Activated T-helper 17 cell treated with anti-CD3 and anti-CD28 coated beads, Interleukin-2, amount 50 U/mL, for 72 hours (primary cell): ENCODE measurements at regions not wholly inside any gene's neighbourhood (a gene's known extent, or its start where the extent isn't known, plus 50 kb on each side); places are given as distances from the start of the nearest gene placed in this dataset.

Experiments
- ATAC-seq: fragments of 150-1000 bp; cut with Tn5 transposase; replicated peaks from 2 replicates; pipeline ENCODE4 v1.10.0; 2021; ENCODE audit warnings: mild to moderate bottlenecking, moderate library complexity
- H3K27ac Mint-ChIP-seq: one replicate; pipeline ENCODE4 v1.8.0; 2022; ENCODE audit warnings: mixed read lengths
- H3K27me3 Mint-ChIP-seq: one replicate; pipeline ENCODE4 v1.8.0; 2022; ENCODE audit warnings: mixed read lengths
- H3K36me3 Mint-ChIP-seq: one replicate; pipeline ENCODE4 v1.8.0; 2022; ENCODE audit warnings: low read depth, mild to moderate bottlenecking, mixed read lengths
- H3K4me1 Mint-ChIP-seq: one replicate; pipeline ENCODE4 v1.8.0; 2022; ENCODE audit warnings: mixed read lengths
- H3K4me3 Mint-ChIP-seq: one replicate; pipeline ENCODE4 v1.8.0; 2022; ENCODE audit warnings: mild to moderate bottlenecking, mixed read lengths
- H3K9me3 Mint-ChIP-seq: one replicate; pipeline ENCODE4 v1.8.0; 2022; ENCODE audit warnings: mixed read lengths

GRCh38 chr7:16203065-16203464 is 218.3 kb downstream of the CRPPA start:
- Mint-ChIP-seq H3K27me3 (no peaks in the 10 kb centered on the region), H3K27ac (no peak overlapping the region), H3K4me1 (no peaks in the 10 kb centered on the region), H3K4me3 (no peak overlapping the region), H3K36me3 (no peaks in the 10 kb centered on the region), H3K9me3 (peaks cover 4% of the 10 kb centered on the region)
- ATAC-seq, result no peak

GRCh38 chr7:16202303-16202702 is 219.0 kb downstream of the CRPPA start:
- Mint-ChIP-seq H3K4me1 (no peaks in the 10 kb centered on the region), H3K9me3 (peaks cover 4% of the 10 kb centered on the region), H3K36me3 (no peaks in the 10 kb centered on the region), H3K27ac (no peak overlapping the region), H3K4me3 (no peak overlapping the region), H3K27me3 (no peaks in the 10 kb centered on the region)
- ATAC-seq, result no peak

- H3K4me1 Mint-ChIP-seq, result no peaks in the 10 kb centered on the region
- H3K36me3 Mint-ChIP-seq, result no peaks in the 10 kb centered on the region
- no peak overlapping the region for H3K27ac Mint-ChIP-seq
- H3K27me3 Mint-ChIP-seq, result no peaks in the 10 kb centered on the region
- ATAC-seq, result no peak
- H3K9me3 Mint-ChIP-seq, result peaks cover 4% of the 10 kb centered on the region
- H3K4me3 Mint-ChIP-seq, result no peak overlapping the region
Measured at GRCh38 chr7:16200591-16200990, 220.7 kb downstream of the CRPPA start.

GRCh38 chr7:16193631-16194030 is 227.7 kb downstream of the CRPPA start:
- no peak for ATAC-seq
- Mint-ChIP-seq H3K27me3 (no peaks in the 10 kb centered on the region), H3K27ac (no peak overlapping the region), H3K4me3 (no peak overlapping the region), H3K9me3 (no peaks in the 10 kb centered on the region), H3K4me1 (no peaks in the 10 kb centered on the region), H3K36me3 (no peaks in the 10 kb centered on the region)

GRCh38 chr7:16189026-16189715 is 232.2 kb downstream of the CRPPA start:
- Mint-ChIP-seq H3K27me3 (no peaks in the 10 kb centered on the region), H3K9me3 (no peaks in the 10 kb centered on the region)
- ATAC-seq, result no peak

GRCh38 chr7:16187131-16187530 is 234.2 kb downstream of the CRPPA start:
- no peaks in the 10 kb centered on the region for H3K9me3 Mint-ChIP-seq
- no peaks in the 10 kb centered on the region for H3K27me3 Mint-ChIP-seq
- H3K4me3 Mint-ChIP-seq, result no peak overlapping the region
- H3K27ac Mint-ChIP-seq, result no peak overlapping the region
- H3K4me1 Mint-ChIP-seq, result no peaks in the 10 kb centered on the region
- ATAC-seq, result no peak
- H3K36me3 Mint-ChIP-seq, result no peaks in the 10 kb centered on the region

More at GRCh38 chr7:16189026-16189715, 232.2 kb downstream of the CRPPA start:
- H3K36me3 Mint-ChIP-seq, result no peaks in the 10 kb centered on the region
- H3K4me3 Mint-ChIP-seq, result no peak overlapping the region
- no peak overlapping the region for H3K27ac Mint-ChIP-seq
- H3K4me1 Mint-ChIP-seq, result no peaks in the 10 kb centered on the region

- H3K27ac Mint-ChIP-seq, result no peak overlapping the region
- H3K27me3 Mint-ChIP-seq, result no peaks in the 10 kb centered on the region
- no peaks in the 10 kb centered on the region for H3K4me1 Mint-ChIP-seq
Measured at GRCh38 chr7:16178585-16178984, 242.8 kb downstream of the CRPPA start.

GRCh38 chr7:16178092-16178491 is 243.2 kb downstream of the CRPPA start:
- Mint-ChIP-seq H3K4me1 (no peaks in the 10 kb centered on the region), H3K36me3 (no peaks in the 10 kb centered on the region), H3K27ac (no peak overlapping the region), H3K27me3 (no peaks in the 10 kb centered on the region), H3K9me3 (no peaks in the 10 kb centered on the region), H3K4me3 (no peak overlapping the region)
- no peak for ATAC-seq

More at GRCh38 chr7:16178585-16178984, 242.8 kb downstream of the CRPPA start:
- Mint-ChIP-seq H3K36me3 (no peaks in the 10 kb centered on the region), H3K9me3 (no peaks in the 10 kb centered on the region), H3K4me3 (no peak overlapping the region)
- ATAC-seq, result no peak

- Mint-ChIP-seq H3K27ac (no peak overlapping the region), H3K9me3 (no peaks in the 10 kb centered on the region), H3K4me3 (no peak overlapping the region), H3K27me3 (no peaks in the 10 kb centered on the region), H3K36me3 (no peaks in the 10 kb centered on the region), H3K4me1 (no peaks in the 10 kb centered on the region)
- no peak for ATAC-seq
Measured at GRCh38 chr7:16174253-16174652, 247.1 kb downstream of the CRPPA start.

- no peak for ATAC-seq
- no peaks in the 10 kb centered on the region for H3K4me1 Mint-ChIP-seq
- no peak overlapping the region for H3K27ac Mint-ChIP-seq
Measured at GRCh38 chr7:16172366-16172765, 249.0 kb downstream of the CRPPA start.

GRCh38 chr7:16171928-16172327 is 249.4 kb downstream of the CRPPA start:
- no peaks in the 10 kb centered on the region for H3K4me1 Mint-ChIP-seq
- no peak overlapping the region for H3K27ac Mint-ChIP-seq
- H3K36me3 Mint-ChIP-seq, result no peaks in the 10 kb centered on the region
- no peak for ATAC-seq
- H3K4me3 Mint-ChIP-seq, result no peak overlapping the region
- no peaks in the 10 kb centered on the region for H3K27me3 Mint-ChIP-seq
- no peaks in the 10 kb centered on the region for H3K9me3 Mint-ChIP-seq

More at GRCh38 chr7:16172366-16172765, 249.0 kb downstream of the CRPPA start:
- Mint-ChIP-seq H3K4me3 (no peak overlapping the region), H3K27me3 (no peaks in the 10 kb centered on the region), H3K9me3 (no peaks in the 10 kb centered on the region), H3K36me3 (no peaks in the 10 kb centered on the region)

GRCh38 chr7:16170671-16171070 is 250.7 kb downstream of the CRPPA start:
- Mint-ChIP-seq H3K4me3 (no peak overlapping the region), H3K27me3 (no peaks in the 10 kb centered on the region), H3K9me3 (no peaks in the 10 kb centered on the region), H3K36me3 (no peaks in the 10 kb centered on the region), H3K27ac (no peak overlapping the region), H3K4me1 (no peaks in the 10 kb centered on the region)
- no peak for ATAC-seq

- Mint-ChIP-seq H3K4me3 (no peak overlapping the region), H3K4me1 (no peaks in the 10 kb centered on the region), H3K9me3 (no peaks in the 10 kb centered on the region), H3K27ac (no peak overlapping the region), H3K36me3 (no peaks in the 10 kb centered on the region), H3K27me3 (no peaks in the 10 kb centered on the region)
- ATAC-seq, result no peak
Measured at GRCh38 chr7:16169537-16169936, 251.8 kb downstream of the CRPPA start.

GRCh38 chr7:16167526-16167925 is 253.8 kb downstream of the CRPPA start:
- peaks cover 3% of the 10 kb centered on the region for H3K9me3 Mint-ChIP-seq
- H3K4me1 Mint-ChIP-seq, result no peaks in the 10 kb centered on the region
- no peaks in the 10 kb centered on the region for H3K27me3 Mint-ChIP-seq
- H3K4me3 Mint-ChIP-seq, result no peak overlapping the region
- ATAC-seq, result no peak
- H3K36me3 Mint-ChIP-seq, result no peaks in the 10 kb centered on the region
- no peak overlapping the region for H3K27ac Mint-ChIP-seq

GRCh38 chr7:16144361-16144760 is 277.0 kb downstream of the CRPPA start:
- ATAC-seq, result no peak
- Mint-ChIP-seq H3K4me1 (no peaks in the 10 kb centered on the region), H3K9me3 (peaks cover 21% of the 10 kb centered on the region), H3K27ac (no peak overlapping the region), H3K36me3 (no peaks in the 10 kb centered on the region), H3K27me3 (no peaks in the 10 kb centered on the region), H3K4me3 (no peak overlapping the region)

- H3K4me1 Mint-ChIP-seq, result no peaks in the 10 kb centered on the region
- peaks cover under 1% of the 10 kb centered on the region for H3K9me3 Mint-ChIP-seq
- H3K4me3 Mint-ChIP-seq, result no peak overlapping the region
- no peak for ATAC-seq
- no peaks in the 10 kb centered on the region for H3K36me3 Mint-ChIP-seq
- no peak overlapping the region for H3K27ac Mint-ChIP-seq
- no peaks in the 10 kb centered on the region for H3K27me3 Mint-ChIP-seq
Measured at GRCh38 chr7:16137944-16138343, 283.4 kb downstream of the CRPPA start.
